ENCODE measurements at regions not wholly inside any gene's neighbourhood (a gene's known extent, or its start where the extent isn't known, plus 50 kb on each side); places are given as distances from the start of the nearest gene placed in this dataset.
"Not testable (repeated sequence)": the region's sequence is repeated elsewhere in the genome, so short reads cannot be mapped to it uniquely, and the experiment has no call there.

DNA sequence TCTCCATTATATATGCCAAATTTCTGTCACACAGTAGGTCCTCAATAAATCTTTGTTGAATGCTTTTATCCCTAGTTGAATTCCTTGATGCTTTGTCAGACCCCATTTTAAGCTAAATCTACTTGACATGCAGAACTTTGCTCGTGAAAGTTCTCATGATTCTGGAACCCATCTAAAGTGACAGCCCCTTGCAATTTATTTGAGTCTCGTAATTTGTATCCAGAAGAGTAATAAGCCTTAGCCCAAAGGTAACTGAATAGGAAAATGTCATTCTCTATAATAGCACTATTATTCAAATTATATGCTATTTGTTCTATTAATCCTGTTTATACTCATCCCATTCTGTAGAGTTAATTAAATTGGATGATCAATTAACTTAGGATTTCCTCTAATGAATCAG, 466.6 kb upstream of the OLFM3 start:
- TF ChIP-seq POLR2AphosphoS5 (IDR thresholded peaks at IDR 0.05; ENCODE audit: borderline replicate concordance, low read depth, low read length), result no peak
- TF ChIP-seq FOXP2 (optimal IDR thresholded peaks at IDR 0.05; ENCODE audit: control extremely low read depth, extremely low read length, insufficient read depth), result no peak
- TF ChIP-seq EZH2 (IDR thresholded peaks at IDR 0.05), result no peak
- DNase-seq (ENCODE audit: low read depth, low spot score), result no peak
- Histone ChIP-seq H3K4me3 (no peak overlapping the region), H3K9ac (ENCODE audit: insufficient read length) (no peak overlapping the region), H3K36me3 (ENCODE audit: insufficient read depth, low read length) (no peaks in the 10 kb centered on the region), H3K27ac (no peak overlapping the region), H3K9me3 (ENCODE audit: low read depth, low read length) (no peaks in the 10 kb centered on the region)

DNA sequence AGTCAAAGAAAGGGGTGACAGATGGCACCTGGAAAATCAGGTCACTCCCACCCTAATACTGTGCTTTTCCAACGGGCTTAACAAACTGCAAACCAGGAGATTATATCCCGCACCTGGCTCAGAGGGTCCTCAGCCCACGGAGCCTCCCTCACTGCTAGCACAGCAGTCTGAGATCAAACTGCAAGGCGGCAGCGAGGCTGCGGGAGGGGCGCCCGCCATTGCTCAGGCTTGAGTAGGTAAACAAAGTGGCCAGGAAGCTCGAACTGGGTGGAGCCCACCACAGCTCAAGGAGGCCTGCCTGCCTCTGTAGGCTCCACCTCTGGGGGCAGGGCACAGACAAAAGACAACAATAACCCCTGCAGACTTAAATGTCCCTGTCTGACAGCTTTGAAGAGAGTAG, 445.6 kb upstream of the OLFM3 start:
- not testable (repeated sequence) for H3K9ac ChIP-seq (ENCODE audit: insufficient read length); H3K36me3 ChIP-seq (ENCODE audit: insufficient read depth, low read length); DNase-seq (ENCODE audit: low read depth, low spot score); H3K4me3 ChIP-seq; H3K9me3 ChIP-seq (ENCODE audit: low read depth, low read length); H3K27ac ChIP-seq

DNA sequence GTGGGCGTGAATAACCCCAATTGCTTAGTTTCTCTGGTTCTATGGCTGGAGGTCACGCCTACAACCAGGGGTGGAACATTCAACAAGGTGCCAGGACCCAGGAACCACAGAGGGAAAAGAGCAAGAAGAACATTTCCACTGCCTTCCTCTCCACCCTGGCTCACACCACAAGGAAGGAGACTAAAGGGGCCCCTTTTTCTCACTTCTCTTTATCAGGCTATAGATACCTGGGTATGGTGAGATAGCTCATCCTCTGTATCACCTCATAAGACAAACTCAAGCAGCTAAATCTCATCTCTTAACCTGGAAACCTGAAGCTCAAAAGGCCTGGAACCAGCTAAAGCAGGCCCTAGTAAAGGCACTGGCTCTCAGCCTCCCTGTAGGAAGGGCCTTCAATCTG, 438.8 kb upstream of the OLFM3 start:
- no peak for TF ChIP-seq EZH2 (IDR thresholded peaks at IDR 0.05)
- TF ChIP-seq FOXP2 (optimal IDR thresholded peaks at IDR 0.05; ENCODE audit: control extremely low read depth, extremely low read length, insufficient read depth), result no peak
- TF ChIP-seq POLR2AphosphoS5 (IDR thresholded peaks at IDR 0.05; ENCODE audit: borderline replicate concordance, low read depth, low read length), result no peak
- DNase-seq (ENCODE audit: low read depth, low spot score), result no peak
- no peaks in the 10 kb centered on the region for H3K36me3 ChIP-seq (ENCODE audit: insufficient read depth, low read length)

DNA sequence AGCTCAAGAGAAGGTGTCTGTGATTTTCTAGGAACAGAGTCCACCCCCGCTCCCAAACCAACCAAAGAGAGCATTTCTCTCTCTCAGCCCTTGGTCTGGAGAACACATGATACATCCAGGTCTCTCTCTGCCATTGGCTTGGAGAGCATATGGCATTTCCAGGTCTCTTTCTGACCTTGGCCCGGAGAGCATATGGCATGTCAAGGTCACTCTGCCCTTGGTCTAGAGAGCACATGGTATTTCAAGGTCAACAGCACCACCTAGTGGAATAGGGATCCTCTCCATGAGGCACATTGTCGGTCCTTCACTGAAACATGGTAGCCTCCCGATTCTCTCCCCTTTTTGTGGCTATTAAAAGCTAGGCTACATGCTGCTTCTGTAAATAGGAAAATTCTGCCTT, 437.7 kb upstream of the OLFM3 start:
- Histone ChIP-seq H3K9ac (ENCODE audit: insufficient read length) (no peak overlapping the region), H3K4me3 (no peak overlapping the region), H3K27ac (no peak overlapping the region), H3K9me3 (ENCODE audit: low read depth, low read length) (no peaks in the 10 kb centered on the region), H3K36me3 (ENCODE audit: insufficient read depth, low read length) (no peaks in the 10 kb centered on the region)
- DNase-seq (ENCODE audit: low read depth, low spot score), result no peak
- no peak for TF ChIP-seq EZH2 (IDR thresholded peaks at IDR 0.05)
- TF ChIP-seq FOXP2 (optimal IDR thresholded peaks at IDR 0.05; ENCODE audit: control extremely low read depth, extremely low read length, insufficient read depth), result no peak
- TF ChIP-seq POLR2AphosphoS5 (IDR thresholded peaks at IDR 0.05; ENCODE audit: borderline replicate concordance, low read depth, low read length), result no peak

More for the DNA sequence above, 438.8 kb upstream of the OLFM3 start:
- Histone ChIP-seq H3K9me3 (ENCODE audit: low read depth, low read length) (no peaks in the 10 kb centered on the region), H3K4me3 (no peak overlapping the region), H3K9ac (ENCODE audit: insufficient read length) (no peak overlapping the region), H3K27ac (no peak overlapping the region)

DNA sequence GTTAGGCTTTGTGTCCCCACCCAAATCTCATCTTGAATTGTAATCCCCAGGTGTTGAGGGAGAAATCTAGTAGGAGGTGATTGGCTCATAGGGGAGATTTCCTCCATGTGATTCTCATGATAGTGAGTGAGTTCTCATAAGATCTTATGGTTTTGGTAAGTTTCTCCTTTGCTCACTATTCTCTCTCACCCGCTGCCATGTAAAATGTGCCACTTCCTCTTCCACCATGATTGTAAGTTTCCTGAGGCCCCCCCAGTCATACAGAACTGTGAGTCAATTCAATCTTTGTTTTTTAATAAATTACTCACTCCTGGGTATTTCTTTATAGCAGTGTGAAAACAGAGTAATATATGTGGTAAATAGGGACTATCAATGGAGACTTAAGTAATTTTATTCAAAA, 434.5 kb upstream of the OLFM3 start:
- no peak for DNase-seq (ENCODE audit: low read depth, low spot score)
- TF ChIP-seq EZH2 (IDR thresholded peaks at IDR 0.05) (no peak), FOXP2 (optimal IDR thresholded peaks at IDR 0.05; ENCODE audit: control extremely low read depth, extremely low read length, insufficient read depth) (no peak), POLR2AphosphoS5 (IDR thresholded peaks at IDR 0.05; ENCODE audit: borderline replicate concordance, low read depth, low read length) (no peak)
- Histone ChIP-seq H3K4me3 (no peak overlapping the region), H3K36me3 (ENCODE audit: insufficient read depth, low read length) (no peaks in the 10 kb centered on the region), H3K27ac (no peak overlapping the region), H3K9ac (ENCODE audit: insufficient read length) (no peak overlapping the region), H3K9me3 (ENCODE audit: low read depth, low read length) (no peaks in the 10 kb centered on the region)

DNA sequence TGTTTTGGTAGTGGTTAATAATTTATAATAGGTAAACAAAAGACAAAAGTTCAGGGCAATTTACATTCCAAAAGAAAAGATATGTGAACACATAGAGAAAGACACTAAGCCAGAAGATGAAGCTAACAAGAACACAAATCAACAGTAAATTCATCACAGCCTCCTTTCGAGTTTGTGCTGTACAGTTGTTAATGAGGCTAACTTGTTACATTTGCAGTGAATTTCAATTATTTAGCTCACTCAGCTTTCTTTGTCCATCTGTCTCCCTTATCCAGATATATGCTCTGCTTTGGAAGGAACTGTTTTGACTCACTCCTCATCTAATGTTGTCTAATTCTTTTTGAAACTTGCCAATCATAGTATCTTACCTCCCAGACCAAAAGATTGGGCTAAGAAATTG, 423.3 kb upstream of the OLFM3 start:
- Histone ChIP-seq H3K4me3 (no peak overlapping the region), H3K36me3 (ENCODE audit: insufficient read depth, low read length) (no peaks in the 10 kb centered on the region), H3K9me3 (ENCODE audit: low read depth, low read length) (no peaks in the 10 kb centered on the region), H3K27ac (no peak overlapping the region), H3K9ac (ENCODE audit: insufficient read length) (no peak overlapping the region)
- TF ChIP-seq EZH2 (IDR thresholded peaks at IDR 0.05) (no peak), FOXP2 (optimal IDR thresholded peaks at IDR 0.05; ENCODE audit: control extremely low read depth, extremely low read length, insufficient read depth) (no peak), POLR2AphosphoS5 (IDR thresholded peaks at IDR 0.05; ENCODE audit: borderline replicate concordance, low read depth, low read length) (no peak)
- DNase-seq (ENCODE audit: low read depth, low spot score), result no peak
